Caco-2 (cell line): ENCODE measurements at regions not wholly inside any gene's neighbourhood (a gene's known extent, or its start where the extent isn't known, plus 50 kb on each side); places are given as distances from the start of the nearest gene placed in this dataset.

Experiments
- BruUV-seq: library from RNA; stranded (reverse); fragments of 400-500 nt; replicated peaks from 2 replicates; lab custom pipeline; 2021; lab: Mats Ljungman, UMichigan
- CTCF ChIA-PET: fragments of 300-600 bp; sonication (Branson Sonifier 250); formaldehyde crosslinking; loops from one replicate; lab custom pipeline; 2022; ENCODE audit warnings: antibody characterized with exemption; lab: Charles Lee
- POLR2A ChIA-PET: fragments of 300-600 bp; sonication (Branson Sonifier 250); formaldehyde crosslinking; loops from one replicate; lab custom pipeline; 2022; ENCODE audit warnings: antibody characterized with exemption; lab: Charles Lee
- DNase-seq, 2 experiments: peaks; one replicate each; pipeline versions ENCODE4 v3.0.0 to v3.0.0-alpha.2; 2020 to 2022
- H3K27me3 ChIP-seq: replicated peaks from 2 replicates; pipeline ENCODE4 v1.6.0; 2011; ENCODE audit warnings: low read length; ENCODE audit not compliant: control insufficient read depth, insufficient read depth
- H3K36me3 ChIP-seq: 2 replicates; pipeline ENCODE4 v1.5.1; 2011; ENCODE audit warnings: low read length; ENCODE audit not compliant: control insufficient read depth, insufficient read depth
- H3K4me1 ChIP-seq: fragments of 250-450 bp; sonication (Bioruptor Pico); 2 replicates; pipeline ENCODE4 v1.5.1; 2020; ENCODE audit warnings: mild to moderate bottlenecking
- H3K4me3 ChIP-seq: 2 replicates; pipeline ENCODE4 v1.5.1; 2011; ENCODE audit warnings: low read depth, mild to moderate bottlenecking, control low read depth, low read length
- H3K9me3 ChIP-seq: fragments of 250-450 bp; sonication (Bioruptor Pico); 2 replicates; pipeline ENCODE4 v1.5.1; 2020; ENCODE audit warnings: mild to moderate bottlenecking, moderate library complexity
- H3K27ac Mint-ChIP-seq: one replicate; pipeline ENCODE4 v1.8.0; 2022; ENCODE audit warnings: mixed read lengths; ENCODE audit not compliant: unreplicated experiment
- H3K27me3 Mint-ChIP-seq: one replicate; pipeline ENCODE4 v1.8.0; 2022; ENCODE audit warnings: mixed read lengths; ENCODE audit not compliant: insufficient read depth, unreplicated experiment
- H3K36me3 Mint-ChIP-seq: one replicate; pipeline ENCODE4 v1.8.0; 2022; ENCODE audit warnings: mild to moderate bottlenecking, mixed read lengths; ENCODE audit not compliant: insufficient read depth, unreplicated experiment
- H3K4me1 Mint-ChIP-seq: one replicate; pipeline ENCODE4 v1.8.0; 2022; ENCODE audit warnings: low read depth, mixed read lengths; ENCODE audit not compliant: unreplicated experiment
- H3K4me3 Mint-ChIP-seq: one replicate; pipeline ENCODE4 v1.8.0; 2022; ENCODE audit warnings: mild to moderate bottlenecking, moderate library complexity, mixed read lengths; ENCODE audit not compliant: unreplicated experiment
- H3K9me3 Mint-ChIP-seq: one replicate; pipeline ENCODE4 v1.8.0; 2022; ENCODE audit warnings: mixed read lengths; ENCODE audit not compliant: unreplicated experiment
- CTCF ChIP-seq, 2 experiments: fragments of 200-600 bp in 1 of 2; IDR thresholded peaks; 1 replicate in 1 of 2; 2 replicates in 1 of 2; pipeline versions ENCODE4 v1.5.1 to v1.8.0; 2011 to 2022; ENCODE audit warnings: antibody characterized with exemption in 1 of 2, control low read depth in 1 of 2, inconsistent platforms in 1 of 2, low read depth in 1 of 2, low read length in 1 of 2, mild to moderate bottlenecking in 1 of 2, moderate library complexity in 1 of 2; ENCODE audit not compliant: insufficient read depth in 1 of 2, severe bottlenecking in 1 of 2, unreplicated experiment in 1 of 2
- intact Hi-C: fragments of 100-400 bp; cut with micrococcal nuclease; formaldehyde crosslinking; loops from one replicate; pipeline ENCODE4 v1.10.0; 2022; ENCODE audit not compliant: unreplicated experiment

- POLR2A ChIA-PET = no interaction called here
- H3K4me1 Mint-ChIP-seq = peaks cover 10% of the 10 kb centered on the region
- H3K36me3 ChIP-seq = no peaks in the 10 kb centered on the region
- H3K4me3 Mint-ChIP-seq = no peak overlapping the region
- DNase-seq = no peak
- H3K36me3 Mint-ChIP-seq = no peaks in the 10 kb centered on the region
- CTCF ChIA-PET = no interaction called here
- H3K27me3 Mint-ChIP-seq = no peaks in the 10 kb centered on the region
- TF ChIP-seq CTCF (IDR thresholded peaks at IDR 0.05; ENCODE audit: insufficient read depth in 1 of 2, low read depth in 1 of 2, low read length in 1 of 2, severe bottlenecking in 1 of 2, unreplicated experiment in 1 of 2) = no peak
- H3K4me1 ChIP-seq = peaks cover 13% of the 10 kb centered on the region
- no peak overlapping the region for H3K4me3 ChIP-seq
- intact Hi-C loops = no loop called here
- no TSS peak for BruUV-seq
- no peak overlapping the region for H3K27ac Mint-ChIP-seq
- no peaks in the 10 kb centered on the region for H3K9me3 Mint-ChIP-seq
- no peaks in the 10 kb centered on the region for H3K27me3 ChIP-seq
- H3K9me3 ChIP-seq = no peaks in the 10 kb centered on the region
These were observed 314.7 kb downstream of the OLFM4 start for GRCh38 chr13:53343361-53343744.

- H3K9me3 ChIP-seq = no peaks in the 10 kb centered on the region
- no TSS peak for BruUV-seq
- ChIA-PET POLR2A (no interaction called here), CTCF (no interaction called here)
- H3K4me1 ChIP-seq = no peaks in the 10 kb centered on the region
- no peaks in the 10 kb centered on the region for H3K4me1 Mint-ChIP-seq
- intact Hi-C loops = no loop called here
- no peak overlapping the region for H3K4me3 ChIP-seq
- no peaks in the 10 kb centered on the region for H3K27me3 ChIP-seq
- TF ChIP-seq CTCF (IDR thresholded peaks at IDR 0.05; ENCODE audit: insufficient read depth in 1 of 2, low read depth in 1 of 2, low read length in 1 of 2, severe bottlenecking in 1 of 2, unreplicated experiment in 1 of 2) = no peak
- no peaks in the 10 kb centered on the region for H3K36me3 Mint-ChIP-seq
- H3K27me3 Mint-ChIP-seq = peaks cover 5% of the 10 kb centered on the region
- no peaks in the 10 kb centered on the region for H3K36me3 ChIP-seq
- DNase-seq = no peak
- no peaks in the 10 kb centered on the region for H3K9me3 Mint-ChIP-seq
- no peak overlapping the region for H3K27ac Mint-ChIP-seq
- H3K4me3 Mint-ChIP-seq = no peak overlapping the region
These were observed 322.4 kb downstream of the OLFM4 start for GRCh38 chr13:53351021-53351420.

- Mint-ChIP-seq H3K9me3 (no peaks in the 10 kb centered on the region), H3K4me3 (no peak overlapping the region), H3K36me3 (no peaks in the 10 kb centered on the region), H3K27ac (no peak overlapping the region), H3K27me3 (no peaks in the 10 kb centered on the region), H3K4me1 (peaks cover 7% of the 10 kb centered on the region)
- no peaks in the 10 kb centered on the region for H3K4me1 ChIP-seq
- intact Hi-C loops = no loop called here
- DNase-seq = no peak
- BruUV-seq = no TSS peak
- H3K36me3 ChIP-seq = no peaks in the 10 kb centered on the region
- no peak for TF ChIP-seq CTCF (IDR thresholded peaks at IDR 0.05; ENCODE audit: insufficient read depth in 1 of 2, low read depth in 1 of 2, low read length in 1 of 2, severe bottlenecking in 1 of 2, unreplicated experiment in 1 of 2)
- no peak overlapping the region for H3K4me3 ChIP-seq
- POLR2A ChIA-PET = no interaction called here
- no peaks in the 10 kb centered on the region for H3K9me3 ChIP-seq
- H3K27me3 ChIP-seq = no peaks in the 10 kb centered on the region
- CTCF ChIA-PET = no interaction called here
These were observed 329.0 kb downstream of the OLFM4 start for GRCh38 chr13:53357582-53357981.
